ENCODE measurements at regions not wholly inside any gene's neighbourhood (a gene's known extent, or its start where the extent isn't known, plus 50 kb on each side); places are given as distances from the start of the nearest gene placed in this dataset.

DNA sequence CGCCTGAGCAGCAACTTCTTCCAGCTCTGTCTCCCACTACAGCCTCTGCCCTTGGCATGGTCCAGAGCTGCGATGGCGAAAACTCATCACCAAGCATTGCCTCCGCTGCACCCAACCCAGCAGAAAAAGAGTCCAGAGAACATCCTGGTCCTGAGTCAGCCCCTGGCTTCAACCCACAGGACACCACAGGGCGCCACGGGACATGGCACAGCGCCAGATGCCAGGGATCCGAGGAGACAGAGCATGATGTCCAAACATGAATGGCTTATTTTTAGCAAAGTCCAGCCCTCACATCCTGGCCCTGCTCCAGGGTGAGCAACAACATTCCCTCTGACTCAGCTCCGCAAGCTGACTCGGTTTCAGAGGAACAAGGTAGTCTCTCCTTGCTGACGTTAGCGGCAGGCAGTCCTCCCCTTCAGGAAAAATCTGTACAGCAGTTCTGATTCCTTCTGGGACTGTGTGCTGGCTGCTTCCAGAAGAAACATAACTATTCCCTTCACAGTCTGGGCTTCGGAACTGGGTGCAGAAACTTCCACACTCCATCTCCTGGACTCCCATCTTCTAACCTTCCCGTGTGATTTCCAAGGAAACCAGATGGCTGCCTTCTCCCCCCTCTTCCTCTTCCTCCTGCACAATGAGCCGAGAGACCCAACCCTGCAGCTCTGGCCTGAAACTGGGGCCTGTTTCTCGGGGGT lies 131.3 kb downstream of the TOMM20 start:
- Histone ChIP-seq H3K4me3 (ENCODE audit: control insufficient read depth in 2 of 3, extremely low read depth in 1 of 3, insufficient read depth in 2 of 3, low read depth in 1 of 3, low read length in 3 of 3) (peak overlapping the region in 2 of 3 experiments; percentile 4 to 50), H3K9ac (ENCODE audit: control insufficient read depth, extremely low read depth, insufficient read depth, low read length) (peak overlapping the region; percentile 96), H3K36me3 (ENCODE audit: control insufficient read depth in 2 of 2, extremely low read depth in 1 of 2, insufficient read depth in 2 of 2, low read length in 2 of 2) (no peaks in the 10 kb centered on the region), H3K9me1 (ENCODE audit: control insufficient read depth, extremely low read depth, insufficient read depth, low read length) (no peaks in the 10 kb centered on the region), H2AFZ (ENCODE audit: control insufficient read depth, low read length) (peak overlapping the region; percentile 48), H3K27ac (ENCODE audit: control insufficient read depth, insufficient read depth, low read length) (peak overlapping the region; percentile 98), H3K4me2 (ENCODE audit: control insufficient read depth, extremely low read depth, insufficient read depth, low read depth, low read length) (peak overlapping the region; percentile 92), H3K27me3 (ENCODE audit: control insufficient read depth, extremely low read depth, insufficient read depth, low read length) (no peaks in the 10 kb centered on the region), H3K79me2 (ENCODE audit: control insufficient read depth, insufficient read depth, low read length) (no peaks in the 10 kb centered on the region), H4K20me1 (ENCODE audit: control insufficient read depth, extremely low read depth, insufficient read depth, low read length) (no peaks in the 10 kb centered on the region), H3K4me1 (ENCODE audit: control insufficient read depth, extremely low read depth, insufficient read depth, low read length) (peaks cover 26% of the 10 kb centered on the region), H3K9me3 (ENCODE audit: control insufficient read depth, low read depth, low read length) (no peaks in the 10 kb centered on the region)
- no peak for TF ChIP-seq EZH2 (IDR thresholded peaks at IDR 0.05; ENCODE audit: low read length)
- TF ChIP-seq CTCF (optimal IDR thresholded peaks at IDR 0.05 in 1 of 3, IDR thresholded peaks at IDR 0.05 in 1 of 3, conservative IDR thresholded peaks at IDR 0.05 in 1 of 3; ENCODE audit: extremely low read depth in 1 of 3, insufficient read depth in 2 of 3, low read length in 3 of 3), result no peak
- FAIRE-seq, result peak; percentile 98
- DNase-seq (ENCODE audit: low read depth, low spot score), result peak; percentile 100
- dilution Hi-C loops (cut with MboI; ENCODE audit: extremely low pct_ligation_motif_present, low sequenced_read_pairs), result no loop called here

DNA sequence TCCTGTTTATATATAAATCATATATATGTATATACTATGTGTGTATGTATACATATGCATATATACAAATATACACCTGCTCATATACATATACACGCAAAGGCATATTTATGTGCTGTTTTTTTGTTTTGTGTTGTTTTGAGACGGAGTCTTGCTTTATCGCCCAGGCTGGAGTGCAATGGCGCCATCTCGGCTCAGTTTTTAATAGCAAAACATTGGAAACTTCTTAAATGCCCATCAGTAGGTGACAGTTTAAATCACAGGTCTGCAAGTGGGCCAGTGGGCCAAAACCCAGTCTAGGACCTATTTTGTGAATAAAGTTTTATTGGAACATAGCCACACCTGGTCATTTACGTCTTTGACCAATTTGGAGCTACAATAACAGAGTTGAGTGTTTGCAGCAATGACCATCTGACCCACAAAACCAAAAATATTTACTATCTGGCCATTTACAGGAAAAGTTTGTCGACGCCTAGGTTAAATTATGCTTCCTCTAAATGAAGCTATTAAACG lies 132.3 kb downstream of the TOMM20 start:
- H3K36me3 ChIP-seq (ENCODE audit: control insufficient read depth in 2 of 2, extremely low read depth in 1 of 2, insufficient read depth in 2 of 2, low read length in 2 of 2), result no peaks in the 10 kb centered on the region
- no peak overlapping the region for H2AFZ ChIP-seq (ENCODE audit: control insufficient read depth, low read length)
- no peaks in the 10 kb centered on the region for H3K9me3 ChIP-seq (ENCODE audit: control insufficient read depth, low read depth, low read length)
- no peak overlapping the region for H3K4me2 ChIP-seq (ENCODE audit: control insufficient read depth, extremely low read depth, insufficient read depth, low read depth, low read length)
- dilution Hi-C loops (cut with MboI; ENCODE audit: extremely low pct_ligation_motif_present, low sequenced_read_pairs), result no loop called here
- H3K27me3 ChIP-seq (ENCODE audit: control insufficient read depth, extremely low read depth, insufficient read depth, low read length), result no peaks in the 10 kb centered on the region
- H3K4me3 ChIP-seq (ENCODE audit: control insufficient read depth in 2 of 3, extremely low read depth in 1 of 3, insufficient read depth in 2 of 3, low read depth in 1 of 3, low read length in 3 of 3), result no peak overlapping the region
- FAIRE-seq, result no peak
- H3K4me1 ChIP-seq (ENCODE audit: control insufficient read depth, extremely low read depth, insufficient read depth, low read length), result peaks cover 26% of the 10 kb centered on the region
- TF ChIP-seq CTCF (optimal IDR thresholded peaks at IDR 0.05 in 1 of 3, IDR thresholded peaks at IDR 0.05 in 1 of 3, conservative IDR thresholded peaks at IDR 0.05 in 1 of 3; ENCODE audit: extremely low read depth in 1 of 3, insufficient read depth in 2 of 3, low read length in 3 of 3), result no peak
- TF ChIP-seq EZH2 (IDR thresholded peaks at IDR 0.05; ENCODE audit: low read length), result no peak
- no peak overlapping the region for H3K27ac ChIP-seq (ENCODE audit: control insufficient read depth, insufficient read depth, low read length)
- no peak overlapping the region for H3K9ac ChIP-seq (ENCODE audit: control insufficient read depth, extremely low read depth, insufficient read depth, low read length)
- no peak for DNase-seq (ENCODE audit: low read depth, low spot score)
- no peaks in the 10 kb centered on the region for H3K79me2 ChIP-seq (ENCODE audit: control insufficient read depth, insufficient read depth, low read length)
- no peaks in the 10 kb centered on the region for H4K20me1 ChIP-seq (ENCODE audit: control insufficient read depth, extremely low read depth, insufficient read depth, low read length)
- H3K9me1 ChIP-seq (ENCODE audit: control insufficient read depth, extremely low read depth, insufficient read depth, low read length), result no peaks in the 10 kb centered on the region
